ENCODE measurements at regions not wholly inside any gene's neighbourhood (a gene's known extent, or its start where the extent isn't known, plus 50 kb on each side); places are given as distances from the start of the nearest gene placed in this dataset.

DNA sequence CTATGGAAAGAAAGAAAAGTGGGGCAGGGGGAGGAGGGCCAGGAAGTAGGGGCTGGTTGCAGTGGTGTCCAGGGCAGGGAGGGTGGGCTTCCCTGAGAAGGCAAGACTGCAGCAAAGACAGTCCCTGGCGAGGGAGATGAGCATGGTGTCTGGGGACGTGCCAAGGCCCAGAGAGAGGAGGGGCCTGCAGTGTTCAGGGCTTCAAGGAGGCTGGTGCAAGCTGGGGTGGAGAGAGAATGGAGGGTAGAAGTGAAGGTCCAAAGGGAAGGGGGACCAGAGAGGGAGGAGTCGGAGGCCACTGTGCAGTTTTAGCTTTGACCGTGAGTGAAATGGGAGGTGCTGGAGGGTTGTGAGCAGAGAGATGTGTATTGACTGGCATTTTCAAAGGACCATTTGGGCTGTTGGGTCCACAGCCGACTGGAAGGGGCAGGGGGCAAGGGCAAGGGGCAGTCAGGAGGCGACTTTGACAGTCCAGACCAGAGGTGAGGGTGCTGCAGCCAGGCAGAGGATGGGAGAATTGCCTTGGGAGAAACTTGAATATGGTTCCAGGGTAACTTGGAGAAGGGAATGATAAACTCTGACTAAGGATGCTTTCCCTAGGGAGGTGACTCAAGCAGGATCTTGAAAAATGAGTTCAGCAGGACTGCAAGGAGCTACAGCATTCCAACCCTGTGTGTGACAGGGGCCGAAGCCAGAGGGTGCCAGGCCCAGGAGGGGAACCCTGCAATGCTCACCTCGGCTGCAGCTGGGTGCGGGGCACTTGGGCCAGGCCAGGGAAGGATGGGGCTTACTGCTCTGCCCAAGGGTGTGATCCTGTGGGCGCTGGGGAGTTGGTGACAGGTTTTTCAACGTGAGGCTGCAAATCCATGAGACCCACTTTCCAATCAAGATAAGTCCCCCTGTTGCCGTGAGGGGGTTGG, 177.1 kb upstream of the HAAO start:
- FAIRE-seq = no peak

DNA sequence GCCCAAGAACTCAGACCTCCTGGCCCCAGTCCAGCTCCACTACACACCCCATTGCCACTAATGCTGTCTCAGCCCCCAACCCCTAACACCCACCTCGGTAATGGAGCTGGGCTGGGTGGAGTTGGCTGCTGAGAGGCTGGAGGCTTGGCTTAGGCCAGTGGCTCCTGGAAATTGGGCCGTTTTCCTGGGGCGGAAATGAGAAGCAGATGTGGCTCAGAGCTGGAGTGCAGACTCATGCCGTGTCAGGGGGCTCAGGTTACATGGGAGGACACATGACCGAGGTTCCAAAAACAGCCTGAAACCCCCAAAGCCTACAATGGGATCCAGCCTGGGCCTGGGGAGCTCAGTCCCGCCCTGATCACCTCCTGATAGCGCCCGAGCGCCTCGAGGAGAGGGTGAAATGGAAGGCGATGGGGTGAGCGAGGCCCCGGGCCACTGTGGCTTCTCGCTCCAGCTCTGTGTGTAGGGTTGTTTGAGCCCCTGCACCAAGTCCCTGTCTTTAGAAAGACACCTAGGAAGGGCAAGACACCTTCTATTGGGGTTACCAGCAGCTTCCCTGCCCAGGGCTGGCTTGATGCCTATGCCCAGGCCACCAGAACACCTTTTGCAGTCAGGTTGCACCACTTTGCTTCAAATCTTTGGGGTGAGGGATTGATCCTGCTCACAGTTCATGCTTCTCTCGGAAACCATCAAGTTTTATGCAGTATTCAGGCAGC, 175.7 kb upstream of the HAAO start:
- FAIRE-seq = no peak

DNA sequence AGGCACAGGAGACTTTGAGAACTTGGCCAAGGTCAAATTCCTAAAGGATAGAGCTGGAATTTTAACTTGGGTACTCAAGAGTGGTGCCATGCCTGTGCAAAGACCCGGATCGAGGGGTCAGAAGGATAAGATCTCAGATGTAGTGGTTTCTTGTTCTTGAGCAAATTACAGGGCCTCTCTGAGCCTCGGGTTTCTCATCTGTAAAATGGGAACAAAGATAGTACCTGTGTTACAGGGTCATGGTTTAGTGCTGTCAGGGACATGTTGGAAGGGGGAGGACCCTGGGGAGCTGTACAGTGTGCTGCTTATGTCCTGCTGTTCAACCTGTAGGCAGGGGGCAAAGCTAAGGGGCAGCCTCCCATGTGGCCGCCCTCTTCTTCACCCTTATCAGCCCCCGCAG, 173.5 kb upstream of the HAAO start:
- FAIRE-seq = no peak

DNA sequence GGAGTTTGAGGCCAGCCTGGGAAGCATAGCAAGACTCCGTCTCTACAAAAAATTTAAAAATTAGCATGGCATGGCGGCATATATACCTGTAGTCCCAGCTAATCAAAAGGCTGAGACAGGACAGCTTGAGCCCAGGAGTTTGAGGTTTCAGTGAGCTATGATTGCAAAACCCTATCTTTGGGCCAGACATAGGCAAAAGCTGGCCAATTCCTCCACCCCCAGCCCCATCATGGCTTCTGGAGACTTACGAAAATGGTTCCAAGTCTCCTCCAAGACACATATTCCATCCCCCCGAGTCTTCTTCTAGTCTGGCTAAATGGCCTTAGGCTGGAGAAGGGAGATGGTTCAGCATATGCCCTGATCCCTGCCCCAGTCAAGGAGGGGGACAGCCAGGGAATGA, 172.8 kb upstream of the HAAO start:
- no peak for FAIRE-seq

DNA sequence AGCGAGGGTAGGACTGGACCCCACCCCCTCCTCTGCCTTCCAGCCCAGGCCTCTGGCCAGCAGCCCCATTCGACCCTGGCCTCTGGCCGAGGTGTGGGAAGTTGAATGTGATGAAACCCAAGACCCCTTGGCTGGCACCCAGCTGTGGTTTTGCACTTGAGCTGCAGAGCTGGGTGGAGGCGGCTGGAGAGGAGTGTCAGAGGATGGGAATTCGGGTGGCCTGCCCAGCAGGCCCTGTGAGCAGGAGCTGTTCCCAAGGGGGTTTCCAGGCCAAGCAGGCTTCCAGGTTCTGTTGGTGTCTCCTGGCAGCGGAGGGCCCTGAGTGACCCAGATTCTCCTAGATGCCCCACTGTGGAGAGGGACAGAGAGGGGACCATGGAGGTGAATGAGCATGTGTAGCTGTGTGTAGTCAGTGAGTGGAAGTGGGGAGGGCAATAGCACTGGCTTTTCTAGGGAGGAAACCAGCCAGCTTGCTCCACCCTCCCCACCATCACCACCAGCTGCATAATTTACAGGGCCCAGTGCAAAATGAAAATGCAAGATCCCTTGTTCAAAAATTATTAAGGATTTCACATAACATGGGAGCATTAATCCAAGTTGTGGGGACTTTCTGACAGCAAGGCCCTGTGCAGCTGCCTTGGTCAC, 172.2 kb upstream of the HAAO start:
- no peak for FAIRE-seq

DNA sequence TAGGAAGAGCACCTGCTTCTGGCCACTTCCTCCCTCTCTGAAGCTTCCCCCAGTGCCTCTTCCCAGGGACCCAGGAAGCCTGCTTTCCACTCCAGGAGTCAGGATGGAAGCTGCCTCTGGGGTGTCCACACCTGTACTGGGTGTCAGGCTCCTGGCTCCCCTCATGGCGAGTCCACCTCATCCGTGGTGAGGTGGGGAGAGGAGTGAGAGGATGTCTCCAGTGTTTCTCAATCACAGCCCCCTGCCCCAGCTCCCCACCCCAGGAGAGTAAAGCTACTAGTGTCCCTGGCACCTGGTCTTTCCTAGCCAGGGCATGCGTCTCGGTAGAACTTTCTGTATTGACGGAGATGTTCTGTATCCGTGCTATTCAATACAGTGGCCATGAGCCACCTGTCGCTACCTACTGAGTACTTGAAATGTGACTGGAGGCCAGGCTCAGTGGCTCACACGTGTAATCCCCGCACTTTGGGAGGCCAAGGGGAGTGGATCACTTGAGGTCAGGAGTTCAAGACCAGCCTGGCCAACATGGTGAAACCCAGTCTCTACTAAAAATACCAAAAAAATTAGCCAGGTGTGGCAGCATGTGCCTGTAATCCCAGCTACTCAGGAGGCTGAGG, 171.2 kb upstream of the HAAO start:
- no peak for FAIRE-seq

DNA sequence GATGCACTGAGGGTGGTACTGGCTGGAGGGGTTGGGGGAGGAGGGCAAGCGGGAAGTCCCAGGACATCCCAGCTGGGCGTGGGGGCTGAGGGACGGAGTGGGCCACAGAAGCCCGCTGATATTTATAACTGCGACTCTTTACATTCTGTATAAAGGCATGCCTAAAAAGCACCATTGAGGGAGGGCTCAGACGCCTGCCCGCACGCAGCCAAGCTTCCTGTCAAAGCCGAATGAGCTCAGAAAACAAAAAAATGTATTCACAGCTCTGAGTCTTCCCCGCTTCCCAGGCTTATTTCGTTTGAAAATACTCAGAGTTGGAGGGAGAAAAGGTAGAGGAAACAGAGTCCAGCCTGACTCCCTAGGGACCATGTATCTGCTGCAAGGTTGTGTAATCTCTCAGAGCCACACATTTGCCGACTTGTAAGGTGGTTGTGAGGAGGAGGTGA, 170.1 kb upstream of the HAAO start:
- FAIRE-seq = no peak

DNA sequence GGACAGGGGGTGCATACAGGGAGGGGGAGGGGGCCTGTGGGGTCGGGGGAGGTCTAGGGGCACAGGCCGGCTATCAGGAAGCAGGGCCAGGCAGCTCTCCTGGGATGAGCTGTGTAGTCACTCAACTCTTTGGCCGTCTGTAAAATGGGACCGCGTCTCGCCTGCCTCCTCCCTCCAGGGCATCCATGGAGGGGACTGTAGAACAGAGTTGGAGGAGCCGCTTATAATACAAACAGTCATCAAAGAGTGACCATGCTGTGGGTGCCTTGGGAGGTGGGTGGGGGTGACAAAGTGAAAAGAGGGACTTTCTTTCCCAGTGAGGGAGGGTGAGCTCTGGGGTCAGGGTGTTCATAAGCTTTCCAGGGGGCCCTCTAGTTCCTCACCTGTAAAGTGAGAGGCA, 169.6 kb upstream of the HAAO start:
- no peak for FAIRE-seq

DNA sequence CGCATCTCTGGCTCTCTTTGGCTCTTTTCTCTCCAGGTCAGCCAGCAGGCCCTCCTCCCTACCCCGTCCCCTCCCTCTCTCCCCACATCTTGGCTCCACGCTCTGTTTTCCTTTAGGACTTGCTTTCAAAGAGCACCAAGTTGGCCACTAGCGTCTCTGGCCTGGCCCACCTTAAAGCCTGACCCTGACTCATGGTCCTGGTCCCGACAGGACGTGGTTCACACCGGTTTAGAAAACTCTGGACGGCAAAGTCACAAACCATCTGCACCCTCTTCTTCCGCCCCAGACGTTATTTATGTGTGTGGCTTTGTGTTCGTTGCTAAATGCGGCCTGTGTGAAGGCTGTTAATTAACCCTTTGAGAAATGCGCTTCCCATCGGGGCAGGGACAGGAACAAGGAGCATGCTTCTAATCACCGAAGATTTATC, 169.0 kb upstream of the HAAO start:
- FAIRE-seq = no peak

DNA sequence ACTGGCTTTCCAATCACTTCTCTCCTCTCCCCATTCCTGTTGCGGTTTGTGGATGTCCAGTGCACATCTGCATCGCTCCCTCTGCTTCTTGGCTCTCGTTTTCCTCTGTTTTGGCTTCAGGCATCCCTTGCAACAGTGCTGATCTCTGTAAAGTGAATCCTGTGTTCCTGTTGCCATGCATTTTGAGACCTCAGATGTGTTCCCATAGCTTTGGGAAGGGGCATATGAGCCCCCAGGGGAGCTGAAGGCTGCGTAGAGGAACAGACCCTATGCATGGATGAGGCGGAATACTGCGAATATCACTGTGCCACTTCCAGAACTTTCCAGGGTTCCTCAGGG, 168.4 kb upstream of the HAAO start:
- no peak for FAIRE-seq

DNA sequence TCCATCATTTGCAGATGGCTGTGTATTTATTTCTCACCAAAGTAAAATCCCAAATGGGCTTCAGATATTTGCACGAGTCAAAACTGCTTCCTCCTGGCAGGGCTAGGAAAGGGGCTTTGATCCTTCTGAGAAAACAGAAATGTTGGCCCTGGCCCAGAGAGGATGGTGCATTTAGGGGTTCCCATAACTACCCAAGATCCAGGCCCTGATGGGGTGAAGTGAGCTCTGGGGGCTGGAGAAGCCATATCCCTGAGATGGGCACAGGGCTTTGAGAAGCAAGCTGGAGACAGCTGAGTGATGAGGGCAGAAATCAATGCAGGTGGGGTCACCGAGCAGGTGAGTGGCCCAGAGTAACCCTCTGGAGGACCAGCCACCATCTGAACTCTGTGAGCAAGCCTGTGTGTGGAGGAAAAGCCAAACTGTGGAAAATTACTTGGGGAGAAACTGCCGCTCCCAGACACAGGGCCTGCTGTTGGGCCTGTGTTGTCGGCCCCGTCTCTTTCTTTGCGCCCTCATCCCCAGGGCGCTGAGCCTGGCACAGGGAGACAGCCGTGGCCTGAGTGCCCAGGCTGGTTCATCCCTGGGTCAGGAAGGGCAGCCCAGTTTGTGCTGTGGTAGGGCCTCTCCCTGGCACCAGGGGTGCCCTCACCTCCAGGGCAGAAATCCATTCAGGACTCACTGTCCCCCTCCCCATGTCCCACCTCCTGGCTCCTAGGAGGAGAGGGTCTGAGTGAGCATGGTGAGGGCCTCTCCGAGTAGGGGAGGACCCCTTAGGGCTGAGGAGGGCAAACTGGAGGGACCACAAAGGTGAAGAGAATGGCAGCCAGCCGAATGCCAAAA, 167.8 kb upstream of the HAAO start:
- no peak for FAIRE-seq

DNA sequence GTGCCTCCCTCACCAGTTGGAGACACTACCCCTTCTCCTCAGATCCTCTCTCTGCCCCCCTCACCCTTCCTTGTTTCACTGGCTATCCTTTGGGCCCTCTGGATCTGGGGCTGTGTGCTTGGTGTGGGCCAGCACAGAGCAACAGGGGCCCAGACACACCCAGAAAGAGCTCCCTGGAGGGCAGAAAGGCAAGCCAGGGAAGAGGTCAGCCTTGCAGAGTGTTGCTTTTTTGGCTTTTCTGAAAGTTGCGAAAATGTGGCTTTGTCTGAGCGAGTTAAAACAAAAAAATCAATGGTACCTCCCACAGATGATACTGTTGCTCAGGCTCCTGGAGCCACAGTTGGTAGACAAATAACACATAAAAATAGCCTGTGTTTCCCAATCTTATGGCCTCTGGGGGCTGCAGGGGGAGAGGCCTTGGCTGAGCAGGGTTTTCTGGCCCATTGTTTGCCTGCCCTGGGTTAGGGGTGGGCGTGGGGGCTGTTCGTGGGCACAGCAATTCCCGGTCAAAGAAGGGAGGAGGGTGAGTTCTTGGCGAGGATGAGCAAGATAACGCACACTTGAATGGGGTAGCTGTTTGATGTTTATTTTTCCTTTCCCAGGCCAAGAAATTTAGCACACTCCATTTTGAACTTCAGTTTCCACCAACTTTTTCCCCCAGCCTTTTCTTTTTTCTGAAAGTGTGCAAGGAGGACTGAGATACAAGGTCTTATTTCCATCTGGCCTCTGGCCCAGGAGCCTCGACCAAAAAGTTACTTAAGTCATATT, 167.0 kb upstream of the HAAO start:
- FAIRE-seq = no peak

DNA sequence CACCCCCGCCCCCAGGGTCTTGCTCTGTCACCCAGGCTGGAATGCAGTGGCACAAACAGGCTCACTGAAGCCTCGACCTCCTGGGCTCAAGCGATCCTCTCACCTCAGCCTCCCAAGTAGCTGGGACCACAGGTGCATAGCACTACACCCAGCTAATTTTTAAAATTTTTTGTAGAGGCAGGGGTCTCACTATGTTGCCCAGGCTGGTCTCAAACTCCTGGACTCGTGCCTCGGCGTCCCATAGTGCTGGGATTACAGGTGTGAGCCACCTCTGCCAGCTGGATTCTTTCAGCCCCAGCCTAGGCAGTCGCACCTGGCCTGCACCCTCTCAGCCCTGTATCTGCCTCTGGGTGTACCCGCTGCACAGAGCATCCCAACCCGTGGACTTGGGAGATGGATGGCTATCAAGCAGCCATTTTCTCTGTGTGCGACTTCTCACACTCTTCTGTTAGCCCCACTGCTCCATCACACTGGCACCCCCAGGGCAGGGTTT, 166.4 kb upstream of the HAAO start:
- FAIRE-seq = no peak

DNA sequence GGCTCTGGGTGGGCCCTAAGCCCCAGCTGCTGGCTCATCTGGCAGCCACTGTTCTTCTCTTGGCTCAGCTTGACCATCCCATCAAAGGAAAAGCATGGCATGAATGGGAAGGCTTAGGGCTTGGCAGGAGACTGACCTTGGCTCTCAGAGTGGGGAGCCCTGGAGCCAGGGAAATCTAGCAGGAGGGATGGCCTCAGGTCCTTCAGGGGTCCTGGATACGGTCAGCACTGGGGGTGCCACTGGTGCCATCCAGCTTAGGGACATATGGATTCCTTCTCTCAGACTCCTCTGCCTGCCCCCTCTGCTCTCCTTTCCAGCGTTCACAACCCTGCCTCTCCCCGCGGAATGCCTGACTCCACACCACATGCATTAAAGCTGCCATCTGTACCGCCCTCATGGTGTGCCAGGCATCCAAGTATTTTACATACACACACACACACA, 165.5 kb upstream of the HAAO start:
- no peak for FAIRE-seq

DNA sequence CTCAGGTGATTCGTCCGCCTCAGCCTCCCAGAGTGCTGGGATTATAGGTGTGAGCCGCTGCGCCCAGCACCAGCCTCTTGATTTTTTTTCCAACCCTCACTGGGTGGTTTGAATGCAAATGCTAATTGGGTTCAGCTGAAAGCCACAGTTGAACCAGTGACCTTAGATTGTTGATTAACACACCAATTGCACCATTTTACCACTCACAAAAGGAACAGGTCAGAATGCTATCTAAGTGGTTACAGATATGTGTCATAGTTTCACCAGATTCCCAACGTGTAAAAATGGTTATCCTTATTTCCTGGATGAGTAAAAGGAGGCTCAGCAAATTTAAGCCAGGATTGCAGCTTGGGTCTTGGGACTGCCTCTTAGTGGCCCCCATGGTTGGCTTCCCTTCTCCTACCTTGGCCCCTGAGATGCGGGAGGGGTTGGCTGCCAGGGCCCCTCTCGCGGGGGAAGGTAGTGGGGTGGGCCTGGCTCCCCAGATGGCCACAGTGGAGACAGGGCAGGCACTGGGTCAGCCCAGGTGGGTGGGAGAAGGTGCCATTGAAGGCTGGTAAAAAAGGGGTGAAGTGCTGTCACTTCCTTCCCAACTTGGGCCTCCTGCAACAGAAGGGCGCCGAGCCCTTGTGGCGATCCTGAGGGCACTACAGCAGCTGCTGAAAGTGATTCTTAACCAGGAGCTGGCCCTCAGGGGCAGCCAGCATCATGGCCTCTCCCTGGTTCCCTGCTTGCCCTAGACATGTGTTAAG, 164.9 kb upstream of the HAAO start:
- FAIRE-seq = no peak

DNA sequence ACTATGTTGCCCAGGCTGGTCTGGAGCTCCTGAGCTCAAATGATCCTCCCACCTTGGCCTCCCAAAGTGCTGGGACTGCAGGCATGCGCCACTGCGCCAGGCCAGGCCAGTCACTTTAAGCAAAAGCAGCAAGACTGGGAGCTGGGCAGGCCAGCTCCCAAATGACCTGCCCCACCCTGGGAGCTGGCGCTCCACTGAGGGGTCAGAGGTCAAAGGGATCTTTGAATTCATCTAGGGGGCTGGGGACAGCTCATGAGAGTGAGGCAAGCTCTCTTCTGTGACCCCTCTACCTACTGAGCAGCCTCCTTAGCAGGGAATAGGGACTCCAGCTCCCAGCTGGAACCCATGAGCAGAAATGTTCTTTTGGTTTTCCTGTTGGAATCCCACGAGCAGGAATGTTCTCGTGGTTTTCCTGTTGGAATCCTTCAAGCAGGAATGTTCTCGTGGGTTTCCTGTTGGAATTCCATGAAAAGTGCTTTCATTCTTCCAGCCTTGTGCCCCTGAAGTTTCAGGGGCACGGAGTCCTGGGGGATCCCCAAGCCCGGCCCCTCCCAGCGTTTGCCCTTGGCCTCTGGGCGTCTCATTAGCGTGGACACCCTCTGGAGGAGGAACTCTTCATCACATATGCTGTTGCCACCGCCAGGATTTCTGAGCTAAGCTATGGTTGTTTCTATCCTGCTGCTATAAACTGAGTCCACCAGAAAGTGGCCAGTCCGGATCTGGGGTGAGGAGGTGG, 162.0 kb upstream of the HAAO start:
- no peak for FAIRE-seq

DNA sequence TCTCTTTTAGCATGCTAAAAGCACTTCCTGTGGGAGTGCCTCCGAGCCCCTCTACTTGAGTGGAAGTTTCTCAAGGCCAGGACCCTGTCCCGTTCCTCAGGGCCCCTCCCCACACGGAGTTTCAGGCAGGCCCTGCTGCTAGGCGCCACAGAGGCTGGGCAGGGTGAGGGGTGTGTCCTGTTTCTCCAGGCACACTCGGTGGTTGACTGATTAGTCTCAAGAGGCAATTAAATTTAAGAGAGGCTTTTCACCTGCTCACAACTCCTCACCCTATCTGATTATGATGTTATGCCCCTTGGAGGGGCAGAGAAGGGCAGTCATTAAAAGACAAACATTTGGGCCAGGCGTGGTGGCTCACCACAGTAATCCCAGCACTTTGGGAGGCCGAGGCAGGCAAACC, 160.8 kb upstream of the HAAO start:
- no peak for FAIRE-seq

DNA sequence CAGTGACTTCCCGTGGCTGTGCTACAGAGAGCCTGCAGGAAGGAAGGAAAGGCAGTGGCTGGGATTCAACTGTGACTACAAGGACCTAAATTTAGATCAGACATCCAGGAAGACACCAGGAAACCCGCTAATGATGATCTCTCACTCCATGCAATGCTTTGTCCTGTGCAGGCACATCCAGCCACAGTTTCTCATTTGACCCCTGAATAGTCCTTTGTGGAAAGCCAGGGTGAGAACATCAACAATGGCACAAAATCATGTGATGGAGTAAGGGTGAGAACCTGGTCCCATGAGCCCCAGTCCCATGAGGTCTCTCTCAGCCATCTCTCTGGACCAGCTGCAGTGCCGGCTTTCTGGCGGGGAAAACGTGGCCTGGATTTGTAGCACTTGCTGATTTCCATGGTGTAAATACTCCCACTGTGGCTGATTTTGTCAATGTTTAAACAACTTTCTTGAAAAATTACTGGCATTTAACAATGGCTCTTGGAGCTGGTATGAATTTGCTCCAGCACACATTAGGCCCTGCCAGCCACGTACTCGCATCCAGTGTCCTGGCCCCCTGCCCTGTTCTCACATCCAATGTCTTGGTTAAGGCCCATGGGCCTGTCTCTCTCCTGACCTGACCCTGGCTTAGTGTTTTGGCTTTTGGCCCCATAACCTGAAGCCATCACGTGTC, 159.0 kb upstream of the HAAO start:
- FAIRE-seq = no peak

DNA sequence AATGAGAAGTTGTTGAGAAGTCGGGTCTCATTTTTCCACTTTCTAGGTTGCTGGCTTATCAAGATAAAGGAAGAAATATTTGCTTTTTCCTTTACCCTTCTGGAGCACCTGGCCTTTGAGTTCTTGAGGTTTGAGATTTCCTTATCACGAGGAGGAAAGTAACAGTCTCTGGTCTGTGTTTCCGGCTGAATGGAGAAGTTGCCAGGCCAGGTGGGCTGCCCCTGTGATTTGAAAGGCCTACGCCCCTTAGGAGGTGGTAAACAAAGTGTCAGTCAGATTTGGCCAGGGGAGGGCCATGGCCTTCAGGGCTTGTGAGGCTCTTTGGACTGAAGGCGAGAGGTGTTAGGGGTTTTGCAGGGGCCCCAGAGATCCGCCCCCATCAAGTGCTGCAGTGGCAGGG, 156.7 kb upstream of the HAAO start:
- no peak for FAIRE-seq

All from colon (tissue), 2 donors.